ENCODE measurements at regions not wholly inside any gene's neighbourhood (a gene's known extent, or its start where the extent isn't known, plus 50 kb on each side); places are given as distances from the start of the nearest gene placed in this dataset.

GRCh38 chr6:98116455-98116854, 717.9 kb upstream of the POU3F2 start:
- TF ChIP-seq POLR2A (IDR thresholded peaks at IDR 0.05; ENCODE audit: low read length): no peak
- no peak for TF ChIP-seq GATA1 (IDR thresholded peaks at IDR 0.05; ENCODE audit: low read depth, low read length)
